Upper lobe of left lung (tissue), 4 donors: ENCODE measurements at regions not wholly inside any gene's neighbourhood (a gene's known extent, or its start where the extent isn't known, plus 50 kb on each side); places are given as distances from the start of the nearest gene placed in this dataset.

Source experiments
- CTCF ChIP-seq, 6 experiments: fragments of 450-650 bp in 4 of 6; fragments of 200-600 bp in 2 of 6; sonication (generic) in 2 of 6; IDR thresholded peaks; one replicate each; pipeline ENCODE4 v1.5.1; 2016 to 2019; ENCODE audit warnings: antibody characterized with exemption in 6 of 6
- EP300 ChIP-seq, 4 donors: sonication (generic); formaldehyde crosslinking; IDR thresholded peaks; one replicate each; pipeline ENCODE4 v1.5.1; 2017; ENCODE audit warnings: antibody characterized with exemption in 4 of 4, control low read depth in 2 of 4
- POLR2AphosphoS5 ChIP-seq, 2 donors: sonication (generic); formaldehyde crosslinking; IDR thresholded peaks; one replicate each; pipeline ENCODE4 v1.5.1; 2017; ENCODE audit warnings: antibody characterized with exemption in 2 of 2

- TF ChIP-seq CTCF (IDR thresholded peaks at IDR 0.05), result no peak
- TF ChIP-seq EP300 (IDR thresholded peaks at IDR 0.05), result no peak
- TF ChIP-seq POLR2AphosphoS5 (IDR thresholded peaks at IDR 0.05), result no peak
Measured at GRCh38 chr12:126469211-126469610, 1404.0 kb downstream of the AACS start.
